PC-9 (cell line): ENCODE measurements at regions not wholly inside any gene's neighbourhood (a gene's known extent, or its start where the extent isn't known, plus 50 kb on each side); places are given as distances from the start of the nearest gene placed in this dataset.

Source experiments
- BruUV-seq: library from RNA; stranded (reverse); fragments of 400-500 nt; replicated peaks from 2 replicates; lab custom pipeline; 2021; lab: Mats Ljungman, UMichigan
- CTCF ChIA-PET: fragments of 300-600 bp; sonication (Branson Sonifier 250); formaldehyde crosslinking; loops from one replicate; lab custom pipeline; 2022; ENCODE audit warnings: antibody characterized with exemption; lab: Charles Lee
- POLR2A ChIA-PET: fragments of 300-600 bp; sonication (Branson Sonifier 250); formaldehyde crosslinking; loops from one replicate; lab custom pipeline; 2022; ENCODE audit warnings: antibody characterized with exemption; ENCODE audit not compliant: unreplicated experiment; lab: Charles Lee
- DNase-seq, 2 experiments: peaks; one replicate each; pipeline versions ENCODE4 v3.0.0 to v3.0.0-alpha.2; 2015 to 2022; ENCODE audit warnings: mixed read lengths in 1 of 2
- H2AFZ ChIP-seq: fragments of 200-600 bp; sonication (generic); 2 replicates; pipeline ENCODE4 v1.8.1; 2017; ENCODE audit warnings: antibody characterized with exemption
- H3F3A ChIP-seq: fragments of 200-600 bp; sonication (generic); 2 replicates; pipeline ENCODE4 v1.8.1; 2017; ENCODE audit warnings: antibody characterized with exemption, mild to moderate bottlenecking, low read depth; ENCODE audit not compliant: insufficient read depth
- H3K27ac ChIP-seq: fragments of 200-600 bp; sonication (generic); 2 replicates; pipeline ENCODE4 v1.6.1; 2016; ENCODE audit warnings: mixed run types
- H3K27me3 ChIP-seq: fragments of 200-600 bp; sonication (generic); 2 replicates; pipeline ENCODE4 v1.6.1; 2016; ENCODE audit warnings: low read depth, mixed run types; ENCODE audit not compliant: insufficient read depth
- H3K36me3 ChIP-seq: fragments of 200-600 bp; sonication (generic); 2 replicates; pipeline ENCODE4 v1.6.1; 2016; ENCODE audit warnings: low read depth, mixed run types
- H3K4me1 ChIP-seq: fragments of 200-600 bp; sonication (generic); replicated peaks from 2 replicates; pipeline ENCODE4 v1.6.1; 2016; ENCODE audit warnings: mixed run types; ENCODE audit not compliant: insufficient read depth
- H3K4me2 ChIP-seq: fragments of 200-600 bp; sonication (generic); 2 replicates; pipeline ENCODE4 v1.6.1; 2017; ENCODE audit warnings: mixed run types
- H3K4me3 ChIP-seq: fragments of 200-600 bp; sonication (generic); 2 replicates; pipeline ENCODE4 v1.6.1; 2016; ENCODE audit warnings: mixed run types
- H3K79me2 ChIP-seq: fragments of 200-600 bp; sonication (generic); 2 replicates; pipeline ENCODE4 v1.6.1; 2017; ENCODE audit warnings: low read depth, mixed run types
- H3K9me2 ChIP-seq: fragments of 200-600 bp; sonication (generic); 2 replicates; pipeline ENCODE4 v1.8.1; 2017; ENCODE audit warnings: mild to moderate bottlenecking; ENCODE audit not compliant: insufficient read depth
- H3K9me3 ChIP-seq: fragments of 200-600 bp; sonication (generic); 2 replicates; pipeline ENCODE4 v1.8.1; 2016; ENCODE audit warnings: low read depth; ENCODE audit not compliant: insufficient read depth
- H4K20me1 ChIP-seq: fragments of 200-600 bp; sonication (generic); 2 replicates; pipeline ENCODE4 v1.8.1; 2017; ENCODE audit not compliant: insufficient read depth
- EZH2 ChIP-seq: fragments of 200-600 bp; sonication (generic); IDR thresholded peaks from 2 replicates; pipeline ENCODE4 v1.8.0; 2017; ENCODE audit warnings: antibody characterized with exemption, low read depth
- intact Hi-C: fragments of 100-400 bp; cut with micrococcal nuclease; formaldehyde crosslinking; loops from one replicate; pipeline ENCODE4 v1.10.0; 2022; ENCODE audit not compliant: unreplicated experiment
- TF ChIP-seq, protein P1 (sequence below): fragments of 200-600 bp; sonication (generic); conservative IDR thresholded peaks from 2 replicates; pipeline ENCODE4 v1.6.1; 2017; ENCODE audit warnings: mixed run types, antibody characterized with exemption, mild to moderate bottlenecking, moderate library complexity

DNA sequence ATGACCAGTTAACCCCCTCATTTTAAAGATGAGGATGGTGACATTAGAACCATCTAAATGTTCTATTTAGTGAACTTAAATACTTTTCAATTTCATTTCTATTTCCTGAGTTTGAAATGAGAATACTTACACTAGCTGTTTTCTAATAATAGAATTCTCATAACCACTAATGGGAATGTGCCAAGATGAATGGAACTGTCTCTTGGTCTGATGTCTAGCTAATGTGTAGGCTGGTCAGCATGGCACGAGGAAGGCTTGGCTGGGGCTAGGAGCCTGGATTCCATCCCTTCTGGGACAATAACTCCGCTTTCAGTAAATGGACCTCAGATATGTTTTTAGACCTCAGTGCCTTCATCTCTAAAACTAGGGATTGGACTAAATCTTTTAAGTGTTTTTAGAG lies 185.8 kb upstream of the NRP1 start:
- no TSS peak for BruUV-seq
- TF ChIP-seq, protein P1, sequence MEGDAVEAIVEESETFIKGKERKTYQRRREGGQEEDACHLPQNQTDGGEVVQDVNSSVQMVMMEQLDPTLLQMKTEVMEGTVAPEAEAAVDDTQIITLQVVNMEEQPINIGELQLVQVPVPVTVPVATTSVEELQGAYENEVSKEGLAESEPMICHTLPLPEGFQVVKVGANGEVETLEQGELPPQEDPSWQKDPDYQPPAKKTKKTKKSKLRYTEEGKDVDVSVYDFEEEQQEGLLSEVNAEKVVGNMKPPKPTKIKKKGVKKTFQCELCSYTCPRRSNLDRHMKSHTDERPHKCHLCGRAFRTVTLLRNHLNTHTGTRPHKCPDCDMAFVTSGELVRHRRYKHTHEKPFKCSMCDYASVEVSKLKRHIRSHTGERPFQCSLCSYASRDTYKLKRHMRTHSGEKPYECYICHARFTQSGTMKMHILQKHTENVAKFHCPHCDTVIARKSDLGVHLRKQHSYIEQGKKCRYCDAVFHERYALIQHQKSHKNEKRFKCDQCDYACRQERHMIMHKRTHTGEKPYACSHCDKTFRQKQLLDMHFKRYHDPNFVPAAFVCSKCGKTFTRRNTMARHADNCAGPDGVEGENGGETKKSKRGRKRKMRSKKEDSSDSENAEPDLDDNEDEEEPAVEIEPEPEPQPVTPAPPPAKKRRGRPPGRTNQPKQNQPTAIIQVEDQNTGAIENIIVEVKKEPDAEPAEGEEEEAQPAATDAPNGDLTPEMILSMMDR = no peak
- no peak for TF ChIP-seq EZH2
- Histone ChIP-seq H3K4me2 (no peak overlapping the region), H3K9me3 (no peaks in the 10 kb centered on the region), H4K20me1 (no peaks in the 10 kb centered on the region), H3F3A (no peaks in the 10 kb centered on the region), H3K36me3 (no peaks in the 10 kb centered on the region), H3K27me3 (no peaks in the 10 kb centered on the region), H2AFZ (no peak overlapping the region), H3K4me3 (no peak overlapping the region), H3K9me2 (no peaks in the 10 kb centered on the region), H3K4me1 (no peaks in the 10 kb centered on the region), H3K27ac (no peak overlapping the region), H3K79me2 (no peaks in the 10 kb centered on the region)
- DNase-seq = no peak
- intact Hi-C loops = no loop called here
- CTCF ChIA-PET = no interaction called here
- POLR2A ChIA-PET = no interaction called here

DNA sequence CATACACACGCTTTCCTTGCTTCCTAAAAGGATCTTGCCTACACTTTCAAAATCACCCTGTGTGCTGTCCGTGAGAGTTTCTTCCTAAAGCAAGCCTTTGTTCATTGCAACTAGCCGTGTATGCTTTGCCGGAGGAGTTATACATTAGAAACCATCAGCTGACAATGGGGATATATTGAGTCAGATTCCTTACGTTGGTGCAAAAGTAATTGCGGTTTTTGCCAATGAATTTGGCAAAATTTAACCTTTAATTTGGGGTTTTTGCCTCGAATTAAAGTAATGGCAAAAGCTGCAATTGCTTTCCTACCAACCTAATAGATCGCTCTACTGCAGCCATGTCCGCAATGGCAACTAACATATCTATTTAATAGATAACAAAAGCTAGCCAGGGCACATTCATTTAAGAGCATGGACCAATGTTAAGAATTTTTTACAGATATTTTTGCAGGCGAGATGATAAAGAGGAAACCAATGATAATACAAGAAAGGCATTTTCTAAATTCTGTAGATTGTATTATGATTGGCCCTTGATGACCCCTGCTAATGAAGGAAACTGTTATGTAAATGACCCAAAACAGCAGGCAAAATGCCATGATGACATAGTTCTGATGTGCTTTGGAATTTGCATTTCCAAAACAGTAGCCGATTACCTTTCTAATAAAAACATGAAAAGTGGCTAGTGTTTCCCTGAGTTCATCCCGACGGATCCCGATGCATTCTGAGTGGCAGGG lies 184.8 kb upstream of the NRP1 start:
- H4K20me1 ChIP-seq = no peaks in the 10 kb centered on the region
- intact Hi-C loops = no loop called here
- H3K9me3 ChIP-seq = no peaks in the 10 kb centered on the region
- no peaks in the 10 kb centered on the region for H3K9me2 ChIP-seq
- CTCF ChIA-PET = no interaction called here
- DNase-seq = no peak
- H3F3A ChIP-seq = no peaks in the 10 kb centered on the region
- H3K4me2 ChIP-seq = no peak overlapping the region
- H2AFZ ChIP-seq = no peak overlapping the region
- H3K27ac ChIP-seq = no peak overlapping the region
- H3K36me3 ChIP-seq = no peaks in the 10 kb centered on the region
- no peaks in the 10 kb centered on the region for H3K4me1 ChIP-seq
- no peaks in the 10 kb centered on the region for H3K27me3 ChIP-seq
- POLR2A ChIA-PET = no interaction called here
- no TSS peak for BruUV-seq
- H3K4me3 ChIP-seq = no peak overlapping the region
- no peaks in the 10 kb centered on the region for H3K79me2 ChIP-seq
- no peak for TF ChIP-seq EZH2
- TF ChIP-seq, protein P1 = no peak

DNA sequence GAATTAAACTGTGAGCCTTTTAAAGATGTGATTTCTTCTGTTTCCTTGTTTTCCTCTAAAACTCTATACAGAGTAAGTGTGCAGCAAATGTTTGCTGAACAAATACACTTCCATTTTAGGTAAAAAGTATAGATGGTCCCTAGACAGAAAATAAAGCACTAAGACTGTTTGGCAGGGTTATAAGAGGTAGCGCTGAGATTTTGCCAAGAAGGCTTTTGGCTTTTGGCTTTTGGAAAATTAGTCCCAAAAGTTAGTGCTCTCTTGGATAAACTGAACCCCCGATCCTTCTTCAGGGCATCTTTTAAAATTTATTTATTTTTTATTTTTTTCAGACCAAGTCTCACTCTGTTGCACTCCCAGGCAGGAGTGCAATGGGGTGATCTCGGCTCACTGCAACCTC lies 175.7 kb upstream of the NRP1 start:
- H3K27me3 ChIP-seq = no peaks in the 10 kb centered on the region
- ChIA-PET POLR2A (interaction anchor here (0.6 kb wide), 1 partner anchor 278 kb away, joined by 5 read pairs; no protein-coding TSS in a partner anchor), CTCF (no interaction called here)
- DNase-seq = no peak
- H3F3A ChIP-seq = peaks cover 20% of the 10 kb centered on the region; the same call in 1 of the 2 replicates
- BruUV-seq = no TSS peak
- H4K20me1 ChIP-seq = no peaks in the 10 kb centered on the region
- peak overlapping the region; percentile 52 for H3K4me2 ChIP-seq
- intact Hi-C loops = no loop called here
- H3K79me2 ChIP-seq = no peaks in the 10 kb centered on the region
- H3K36me3 ChIP-seq = no peaks in the 10 kb centered on the region
- H3K4me3 ChIP-seq = no peak overlapping the region
- H3K9me2 ChIP-seq = no peaks in the 10 kb centered on the region
- peaks cover 24% of the 10 kb centered on the region for H3K4me1 ChIP-seq
- no peak overlapping the region for H2AFZ ChIP-seq
- no peaks in the 10 kb centered on the region for H3K9me3 ChIP-seq
- H3K27ac ChIP-seq = no peak overlapping the region
- TF ChIP-seq EZH2 = no peak
- TF ChIP-seq, protein P1 = no peak
